Ishikawa (cell line): ENCODE measurements at regions not wholly inside any gene's neighbourhood (a gene's known extent, or its start where the extent isn't known, plus 50 kb on each side); places are given as distances from the start of the nearest gene placed in this dataset.

ENCODE experiments used
- CEBPB ChIP-seq: IDR thresholded peaks from 2 replicates; pipeline ENCODE4 v1.6.1; 2012
- CREB1 ChIP-seq: IDR thresholded peaks from 2 replicates; pipeline ENCODE4 v1.6.1; 2012; ENCODE audit warnings: low read depth
- EGR1 ChIP-seq: IDR thresholded peaks from 2 replicates; pipeline ENCODE4 v1.6.1; 2012
- EP300 ChIP-seq: IDR thresholded peaks from 2 replicates; pipeline ENCODE4 v1.6.1; 2012; ENCODE audit warnings: borderline replicate concordance
- FOXM1 ChIP-seq: IDR thresholded peaks from 2 replicates; pipeline ENCODE4 v1.6.1; 2012; ENCODE audit warnings: low read depth, borderline replicate concordance
- MAX ChIP-seq: IDR thresholded peaks from 2 replicates; pipeline ENCODE4 v1.6.1; 2012
- NFIC ChIP-seq: IDR thresholded peaks from 2 replicates; pipeline ENCODE4 v1.6.1; 2012
- RAD21 ChIP-seq: IDR thresholded peaks from 2 replicates; pipeline ENCODE4 v1.6.1; 2012; ENCODE audit warnings: low read depth
- REST ChIP-seq: IDR thresholded peaks from 2 replicates; pipeline ENCODE4 v1.6.1; 2012; ENCODE audit warnings: low read depth, mild to moderate bottlenecking
- TAF1 ChIP-seq: IDR thresholded peaks from 2 replicates; pipeline ENCODE4 v1.6.1; 2012; ENCODE audit warnings: low read depth, mild to moderate bottlenecking
- TCF12 ChIP-seq: IDR thresholded peaks from 2 replicates; pipeline ENCODE4 v1.6.1; 2012; ENCODE audit warnings: low read depth
- TEAD4 ChIP-seq: IDR thresholded peaks from 2 replicates; pipeline ENCODE4 v1.6.1; 2012
- USF1 ChIP-seq: IDR thresholded peaks from 2 replicates; pipeline ENCODE4 v1.6.1; 2012
- YY1 ChIP-seq: IDR thresholded peaks from 2 replicates; pipeline ENCODE4 v1.6.1; 2012; ENCODE audit warnings: low read depth
- ZBTB7A ChIP-seq: IDR thresholded peaks from 2 replicates; pipeline ENCODE4 v1.6.1; 2012; ENCODE audit warnings: low read depth

GRCh38 chr3:3629911-3630310 is 169.3 kb upstream of the LRRN1 start:
- TF ChIP-seq YY1 (no peak), FOXM1 (no peak), MAX (no peak), EGR1 (no peak), NFIC (no peak)

- TF ChIP-seq TEAD4 (no peak), NFIC (no peak), CREB1 (no peak), REST (no peak), TCF12 (no peak), EGR1 (no peak), USF1 (no peak), RAD21 (no peak), FOXM1 (no peak), TAF1 (no peak), ZBTB7A (no peak), CEBPB (no peak), YY1 (no peak), EP300 (no peak), MAX (no peak)
Observed at GRCh38 chr3:3628676-3629328, 170.4 kb upstream of the LRRN1 start.

- TF ChIP-seq RAD21 (no peak), EP300 (no peak), ZBTB7A (no peak), TAF1 (no peak), USF1 (no peak), REST (no peak), TCF12 (no peak), MAX (no peak), EGR1 (no peak), CEBPB (no peak), TEAD4 (no peak), CREB1 (no peak)
Observed at GRCh38 chr3:3627114-3627513, 172.1 kb upstream of the LRRN1 start.

GRCh38 chr3:3625544-3626271 is 173.5 kb upstream of the LRRN1 start:
- TF ChIP-seq MAX, result no peak
- TF ChIP-seq TAF1, result no peak
- no peak for TF ChIP-seq EP300
- TF ChIP-seq ZBTB7A, result no peak
- no peak for TF ChIP-seq FOXM1
- TF ChIP-seq REST, result no peak
- TF ChIP-seq TEAD4, result no peak
- no peak for TF ChIP-seq RAD21
- TF ChIP-seq USF1, result no peak
- TF ChIP-seq CEBPB, result no peak
- no peak for TF ChIP-seq CREB1
- no peak for TF ChIP-seq YY1
- no peak for TF ChIP-seq NFIC
- no peak for TF ChIP-seq TCF12
- TF ChIP-seq EGR1, result no peak
